GM20000 (cell line): ENCODE measurements at regions not wholly inside any gene's neighbourhood (a gene's known extent, or its start where the extent isn't known, plus 50 kb on each side); places are given as distances from the start of the nearest gene placed in this dataset.

ENCODE experiments used
- DNase-seq: peaks from one replicate; pipeline ENCODE4 v3.0.0; 2012; ENCODE audit warnings: low spot score
- TF ChIP-seq, protein P1 (sequence below): IDR thresholded peaks from 2 replicates; pipeline ENCODE4 v1.5.1; 2012; ENCODE audit warnings: mild to moderate bottlenecking, control low read depth; ENCODE audit errors: extremely low read depth, missing control alignments

DNA sequence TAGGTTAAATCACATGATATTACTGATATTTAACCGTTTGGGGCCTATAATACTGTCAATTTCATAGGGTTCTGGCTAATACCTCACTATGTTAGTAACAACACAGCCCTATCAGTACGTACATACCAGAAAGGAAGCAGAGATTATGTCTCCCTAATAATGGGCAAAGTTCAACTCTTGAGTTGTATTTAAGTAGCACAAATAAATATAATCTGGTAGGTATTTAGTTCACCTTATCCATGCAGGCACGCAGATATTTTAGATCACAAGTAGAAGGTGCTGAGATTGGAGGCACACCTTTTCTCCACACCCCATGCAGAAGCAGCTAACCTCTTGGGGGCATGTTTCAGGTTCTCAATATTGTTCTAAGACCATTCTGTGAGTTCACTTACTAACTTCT lies 118.9 kb downstream of the IRS1 start:
- TF ChIP-seq, protein P1, sequence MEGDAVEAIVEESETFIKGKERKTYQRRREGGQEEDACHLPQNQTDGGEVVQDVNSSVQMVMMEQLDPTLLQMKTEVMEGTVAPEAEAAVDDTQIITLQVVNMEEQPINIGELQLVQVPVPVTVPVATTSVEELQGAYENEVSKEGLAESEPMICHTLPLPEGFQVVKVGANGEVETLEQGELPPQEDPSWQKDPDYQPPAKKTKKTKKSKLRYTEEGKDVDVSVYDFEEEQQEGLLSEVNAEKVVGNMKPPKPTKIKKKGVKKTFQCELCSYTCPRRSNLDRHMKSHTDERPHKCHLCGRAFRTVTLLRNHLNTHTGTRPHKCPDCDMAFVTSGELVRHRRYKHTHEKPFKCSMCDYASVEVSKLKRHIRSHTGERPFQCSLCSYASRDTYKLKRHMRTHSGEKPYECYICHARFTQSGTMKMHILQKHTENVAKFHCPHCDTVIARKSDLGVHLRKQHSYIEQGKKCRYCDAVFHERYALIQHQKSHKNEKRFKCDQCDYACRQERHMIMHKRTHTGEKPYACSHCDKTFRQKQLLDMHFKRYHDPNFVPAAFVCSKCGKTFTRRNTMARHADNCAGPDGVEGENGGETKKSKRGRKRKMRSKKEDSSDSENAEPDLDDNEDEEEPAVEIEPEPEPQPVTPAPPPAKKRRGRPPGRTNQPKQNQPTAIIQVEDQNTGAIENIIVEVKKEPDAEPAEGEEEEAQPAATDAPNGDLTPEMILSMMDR, result no peak
- DNase-seq, result no peak

DNA sequence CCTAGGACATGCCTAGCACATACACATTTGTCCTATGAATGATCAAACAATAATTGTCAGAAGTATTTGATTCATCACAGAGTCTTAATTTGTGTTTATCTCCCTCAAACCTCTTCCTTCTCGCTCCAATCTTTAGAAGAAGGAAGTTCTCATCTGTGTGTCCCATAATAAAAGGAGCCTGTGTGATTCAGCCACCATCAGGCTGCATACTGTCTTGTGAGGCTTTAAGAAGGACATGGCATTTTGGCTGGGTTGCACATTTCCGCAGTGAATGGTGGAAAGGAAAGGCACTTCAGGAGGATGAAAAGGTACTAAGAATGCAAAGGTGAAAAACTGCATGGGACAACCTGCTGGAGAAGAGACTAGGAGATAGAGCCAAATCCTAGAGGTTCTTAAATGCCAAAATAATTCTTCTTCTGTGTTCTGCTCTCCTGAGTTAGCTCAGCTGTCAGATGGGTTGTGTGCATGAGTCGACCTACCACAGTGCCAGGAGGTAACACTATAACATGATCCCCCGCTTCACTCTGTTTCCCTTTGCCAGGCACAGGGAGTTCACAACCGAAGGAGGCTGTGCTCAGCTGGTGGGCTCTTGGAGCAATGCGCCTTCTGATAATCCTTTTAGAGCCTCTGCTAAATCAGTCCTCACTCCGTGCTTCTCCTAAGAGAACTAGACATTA lies 120.1 kb downstream of the IRS1 start:
- TF ChIP-seq, protein P1, result no peak
- DNase-seq, result no peak

DNA sequence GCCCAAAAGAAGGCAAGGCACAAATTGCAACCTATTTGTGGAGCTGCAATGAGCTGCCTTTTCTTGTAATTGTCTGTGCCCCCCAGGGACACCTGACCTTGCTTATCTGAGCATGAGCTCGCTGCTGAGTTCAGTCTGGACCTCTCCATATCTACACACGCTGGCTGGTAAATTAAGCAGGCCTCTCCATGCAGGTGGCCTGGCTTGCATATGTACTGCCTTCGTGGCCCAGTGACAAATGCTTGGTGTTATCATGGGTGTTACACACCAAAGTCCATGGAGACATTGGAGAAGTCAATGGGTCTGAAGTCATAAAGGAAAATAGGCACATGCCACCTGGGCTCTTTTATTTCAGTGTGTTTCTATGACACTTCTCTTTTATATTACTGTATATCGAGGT lies 121.2 kb downstream of the IRS1 start:
- TF ChIP-seq, protein P1, result no peak
- no peak for DNase-seq

DNA sequence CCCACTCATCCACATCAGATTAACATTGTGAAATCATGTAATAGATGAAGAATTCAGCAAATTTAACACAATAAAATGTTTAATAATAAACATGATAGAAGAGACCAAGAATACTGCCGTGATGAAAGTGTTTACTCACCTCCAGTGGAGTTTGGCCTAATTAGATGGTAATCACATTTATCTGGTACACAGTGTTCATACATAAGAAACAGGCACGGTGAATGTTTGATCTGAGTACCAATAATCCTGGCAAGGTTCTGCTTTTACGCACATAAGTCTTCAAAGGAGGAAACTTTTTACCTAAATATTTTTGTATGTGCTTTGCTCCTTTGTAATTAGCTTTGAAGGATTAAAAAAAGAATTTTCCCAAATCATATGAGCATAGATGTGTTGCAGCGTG lies 122.5 kb downstream of the IRS1 start:
- TF ChIP-seq, protein P1, result no peak

DNA sequence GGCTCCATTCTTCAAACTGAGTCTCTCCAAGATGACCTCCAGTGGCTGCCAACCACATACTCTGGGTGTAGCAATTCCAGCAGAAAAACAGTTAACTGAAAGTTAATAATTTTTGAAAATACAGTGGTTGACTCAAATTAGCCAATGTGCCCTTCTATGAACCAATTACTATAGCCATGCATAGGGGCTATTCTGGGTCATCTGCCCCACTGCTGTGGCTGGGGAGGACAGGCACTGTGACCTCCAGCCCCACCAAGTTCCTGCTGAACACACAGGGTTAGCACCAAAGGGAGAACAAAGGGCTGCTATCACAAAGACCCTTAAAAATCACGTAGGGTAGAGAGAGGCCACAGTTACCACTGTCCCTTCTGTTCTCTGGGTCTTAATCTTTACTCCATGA lies 123.0 kb downstream of the IRS1 start:
- DNase-seq, result no peak
- TF ChIP-seq, protein P1, result no peak

More for the DNA sequence above, 122.5 kb downstream of the IRS1 start:
- no peak for DNase-seq

DNA sequence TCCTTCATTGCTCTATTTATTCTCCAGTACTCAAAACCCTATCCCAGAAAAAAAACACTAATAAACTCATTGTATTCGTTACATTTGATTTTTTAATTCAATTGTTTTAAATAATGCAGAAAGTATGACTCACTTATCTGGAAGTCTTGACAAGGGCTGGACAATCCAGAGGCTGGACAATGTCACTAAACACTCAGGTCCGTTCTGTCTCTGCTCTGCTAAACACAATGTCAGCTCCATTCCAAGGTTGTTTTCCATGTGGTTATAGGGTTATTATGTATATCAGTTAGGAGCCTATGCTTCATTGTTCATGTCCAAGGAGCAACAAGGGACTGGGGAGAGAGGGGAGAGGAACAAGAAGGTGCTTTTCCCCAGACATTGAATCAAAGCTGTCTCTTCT lies 125.5 kb downstream of the IRS1 start:
- DNase-seq, result no peak
- TF ChIP-seq, protein P1, result no peak

DNA sequence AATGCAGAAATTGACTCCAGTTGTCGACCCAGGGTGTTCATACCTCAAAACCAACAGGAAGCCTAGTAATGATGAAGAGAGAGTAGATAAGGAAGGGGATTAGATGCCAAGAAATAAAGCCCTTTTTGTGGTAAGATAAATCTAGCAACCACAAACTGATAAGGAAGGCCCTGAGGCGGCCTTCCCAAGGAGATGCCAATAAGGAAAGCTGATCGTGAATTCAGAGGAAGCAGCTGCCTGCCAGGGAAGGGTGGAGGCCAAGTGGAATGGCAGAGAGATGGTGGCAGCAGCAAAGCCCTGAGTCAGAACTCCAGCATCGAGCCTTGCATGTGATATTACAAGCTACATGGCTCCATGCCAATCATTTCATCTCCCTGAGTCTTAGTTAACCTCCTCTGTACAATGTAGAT lies 126.3 kb downstream of the IRS1 start:
- TF ChIP-seq, protein P1, result no peak
- no peak for DNase-seq
